Vagina (tissue), 2 donors: ENCODE measurements at regions not wholly inside any gene's neighbourhood (a gene's known extent, or its start where the extent isn't known, plus 50 kb on each side); places are given as distances from the start of the nearest gene placed in this dataset.

Experiments
- POLR2A ChIP-seq, 2 donors: fragments of 450-650 bp; IDR thresholded peaks; one replicate each; pipeline ENCODE4 v1.6.1; 2017; ENCODE audit warnings: antibody characterized with exemption in 2 of 2, mild to moderate bottlenecking in 2 of 2, moderate library complexity in 2 of 2
- POLR2AphosphoS5 ChIP-seq, 2 donors: sonication (generic); formaldehyde crosslinking; IDR thresholded peaks; one replicate each; pipeline ENCODE4 v1.9.0; 2017; ENCODE audit warnings: antibody characterized with exemption in 2 of 2, mild to moderate bottlenecking in 2 of 2, low read depth in 1 of 2; ENCODE audit not compliant: insufficient read depth in 1 of 2
- TF ChIP-seq, protein P1 (sequence below), 3 experiments: fragments of 450-650 bp in 2 of 3; fragments of 200-600 bp in 1 of 3; sonication (generic) in 1 of 3; IDR thresholded peaks; one replicate each; pipeline ENCODE4 v1.5.1; 2017 to 2019; ENCODE audit warnings: antibody characterized with exemption in 3 of 3, mild to moderate bottlenecking in 2 of 3, moderate library complexity in 2 of 3

GRCh38 chr9:69980591-69980990 is 63.1 kb upstream of the MAMDC2 start:
- TF ChIP-seq, protein P1, sequence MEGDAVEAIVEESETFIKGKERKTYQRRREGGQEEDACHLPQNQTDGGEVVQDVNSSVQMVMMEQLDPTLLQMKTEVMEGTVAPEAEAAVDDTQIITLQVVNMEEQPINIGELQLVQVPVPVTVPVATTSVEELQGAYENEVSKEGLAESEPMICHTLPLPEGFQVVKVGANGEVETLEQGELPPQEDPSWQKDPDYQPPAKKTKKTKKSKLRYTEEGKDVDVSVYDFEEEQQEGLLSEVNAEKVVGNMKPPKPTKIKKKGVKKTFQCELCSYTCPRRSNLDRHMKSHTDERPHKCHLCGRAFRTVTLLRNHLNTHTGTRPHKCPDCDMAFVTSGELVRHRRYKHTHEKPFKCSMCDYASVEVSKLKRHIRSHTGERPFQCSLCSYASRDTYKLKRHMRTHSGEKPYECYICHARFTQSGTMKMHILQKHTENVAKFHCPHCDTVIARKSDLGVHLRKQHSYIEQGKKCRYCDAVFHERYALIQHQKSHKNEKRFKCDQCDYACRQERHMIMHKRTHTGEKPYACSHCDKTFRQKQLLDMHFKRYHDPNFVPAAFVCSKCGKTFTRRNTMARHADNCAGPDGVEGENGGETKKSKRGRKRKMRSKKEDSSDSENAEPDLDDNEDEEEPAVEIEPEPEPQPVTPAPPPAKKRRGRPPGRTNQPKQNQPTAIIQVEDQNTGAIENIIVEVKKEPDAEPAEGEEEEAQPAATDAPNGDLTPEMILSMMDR (IDR thresholded peaks at IDR 0.05) = no peak
- TF ChIP-seq POLR2A (IDR thresholded peaks at IDR 0.05) (no peak), POLR2AphosphoS5 (IDR thresholded peaks at IDR 0.05; ENCODE audit: insufficient read depth in 1 of 2, low read depth in 1 of 2) (no peak)
